IMR-90 (cell line): ENCODE measurements at regions not wholly inside any gene's neighbourhood (a gene's known extent, or its start where the extent isn't known, plus 50 kb on each side); places are given as distances from the start of the nearest gene placed in this dataset.

Experiments
- CTCF ChIP-seq: conservative IDR thresholded peaks from 2 replicates; pipeline ENCODE4 v1.5.1; 2012; ENCODE audit warnings: mild to moderate bottlenecking, low read depth, low read length, improper control_type of control experiment
- FOS ChIP-seq: fragments of 150-350 bp; IDR thresholded peaks from 2 replicates; pipeline ENCODE4 v1.6.1; 2016; ENCODE audit warnings: low read depth, low read length
- MXI1 ChIP-seq: IDR thresholded peaks from 2 replicates; pipeline ENCODE4 v1.6.1; 2012; ENCODE audit warnings: low read depth, mild to moderate bottlenecking, low read length, moderate library complexity, borderline replicate concordance
- POLR2A ChIP-seq: IDR thresholded peaks from 2 replicates; pipeline ENCODE4 v1.6.1; 2012; ENCODE audit warnings: mild to moderate bottlenecking, low read depth, low read length
- RCOR1 ChIP-seq: IDR thresholded peaks from 2 replicates; pipeline ENCODE4 v1.6.1; 2012; ENCODE audit warnings: mild to moderate bottlenecking, low read length, improper control_type of control experiment; ENCODE audit not compliant: insufficient replicate concordance
- RFX5 ChIP-seq: IDR thresholded peaks from 2 replicates; pipeline ENCODE4 v1.8.0; 2012; ENCODE audit warnings: low read depth, mild to moderate bottlenecking, low read length, moderate library complexity
- SMC3 ChIP-seq: fragments of 150-350 bp; IDR thresholded peaks from 2 replicates; pipeline ENCODE4 v1.6.1; 2016; ENCODE audit warnings: low read depth, mild to moderate bottlenecking, antibody characterized with exemption, low read length, moderate library complexity

DNA sequence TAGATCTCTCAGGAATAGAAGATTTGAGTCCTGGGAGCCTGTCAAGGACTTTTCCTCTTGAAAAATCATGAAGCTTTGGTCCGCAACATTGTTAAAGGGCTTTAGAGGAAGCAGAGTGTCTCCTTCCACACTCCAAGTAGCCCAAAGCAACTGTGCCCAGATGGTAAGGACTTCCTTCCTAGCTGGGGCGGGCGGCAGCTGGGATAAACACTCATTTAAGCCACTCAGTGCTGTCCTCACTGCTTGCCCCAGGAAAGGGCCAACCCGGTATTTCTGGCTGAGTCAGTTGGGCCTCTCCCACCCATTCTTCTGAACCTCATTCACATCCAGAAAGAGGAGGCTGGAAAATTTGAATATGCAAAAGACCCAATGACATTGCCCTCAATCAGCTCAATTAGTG lies 144.3 kb downstream of the CHIC2 start:
- TF ChIP-seq CTCF: no peak
- TF ChIP-seq POLR2A: no peak
- TF ChIP-seq RFX5: no peak
- no peak for TF ChIP-seq FOS
- TF ChIP-seq RCOR1: no peak
- TF ChIP-seq SMC3: no peak
- no peak for TF ChIP-seq MXI1
